KBM-7 (cell line): ENCODE measurements at regions not wholly inside any gene's neighbourhood (a gene's known extent, or its start where the extent isn't known, plus 50 kb on each side); places are given as distances from the start of the nearest gene placed in this dataset.

ENCODE experiments used
- DNase-seq: peaks from one replicate; pipeline ENCODE4 v3.0.0-alpha.2; 2015
- in situ Hi-C: fragments of 300-500 bp; cut with MboI; formaldehyde crosslinking; loops from 2 replicates; pipeline ENCODE4 v1.14.3; 2020; ENCODE audit warnings: low sequenced_read_pairs, low pct_unique_long_range_greater_than_20kb, mixed read lengths

DNA sequence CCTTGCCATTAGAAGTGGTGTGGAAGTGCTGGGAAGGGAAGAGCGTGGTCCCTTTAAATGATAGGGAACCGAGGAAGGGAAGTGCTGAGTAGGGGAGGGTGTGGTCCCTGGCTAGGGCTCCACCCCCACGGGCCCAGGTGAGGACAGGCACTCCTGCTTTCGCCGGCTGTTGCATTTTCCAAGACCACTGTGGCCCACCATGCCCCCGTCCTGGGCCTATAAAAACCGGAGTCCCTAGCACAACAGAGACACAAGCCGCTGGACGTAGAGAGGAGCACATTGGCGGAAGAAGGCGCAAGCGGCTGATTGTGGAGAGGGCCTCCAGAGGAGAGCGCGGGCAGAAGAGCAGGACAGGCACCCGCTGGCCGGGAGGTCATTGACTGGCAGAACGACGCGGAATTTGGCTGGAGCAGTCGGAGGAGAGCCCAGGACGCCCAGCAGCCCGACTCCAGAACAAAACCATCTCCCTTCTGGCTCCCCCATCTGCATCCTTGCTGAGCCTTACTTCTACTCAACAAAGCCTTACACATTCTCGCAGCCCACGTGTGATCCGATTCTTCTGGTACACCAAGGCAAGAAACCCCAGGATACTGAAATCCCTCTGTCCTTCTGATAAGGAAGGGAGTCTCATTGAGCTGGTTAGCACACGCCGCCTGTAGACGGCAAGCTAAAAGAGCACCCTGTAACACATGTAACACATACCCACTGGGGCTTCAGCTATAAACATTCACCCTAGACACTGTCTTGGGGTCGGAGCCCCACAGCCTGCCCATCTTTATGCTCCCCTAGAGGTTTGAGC, 146.2 kb upstream of the LYZL1 start:
- in situ Hi-C loops = no loop called here
- no peak for DNase-seq

DNA sequence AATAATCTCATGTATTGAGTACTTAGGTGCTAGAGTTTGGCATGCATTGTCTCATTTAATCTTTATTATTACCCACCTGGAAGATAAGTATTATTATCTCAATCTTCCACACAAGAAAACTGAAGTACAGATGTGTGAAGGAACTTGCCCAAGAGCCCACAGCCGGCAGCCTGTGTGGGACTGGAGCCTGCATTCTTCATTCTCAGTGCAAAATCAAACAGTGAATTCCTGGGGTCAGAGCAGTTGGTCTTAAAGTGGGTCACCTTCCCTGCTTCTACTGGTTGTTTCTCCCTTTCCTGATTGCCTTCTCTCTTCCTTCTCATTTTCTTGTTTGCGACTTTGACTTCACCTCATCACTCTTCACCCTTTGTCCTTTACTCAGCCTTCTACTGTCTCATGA, 144.7 kb upstream of the LYZL1 start:
- in situ Hi-C loops = no loop called here
- no peak for DNase-seq

DNA sequence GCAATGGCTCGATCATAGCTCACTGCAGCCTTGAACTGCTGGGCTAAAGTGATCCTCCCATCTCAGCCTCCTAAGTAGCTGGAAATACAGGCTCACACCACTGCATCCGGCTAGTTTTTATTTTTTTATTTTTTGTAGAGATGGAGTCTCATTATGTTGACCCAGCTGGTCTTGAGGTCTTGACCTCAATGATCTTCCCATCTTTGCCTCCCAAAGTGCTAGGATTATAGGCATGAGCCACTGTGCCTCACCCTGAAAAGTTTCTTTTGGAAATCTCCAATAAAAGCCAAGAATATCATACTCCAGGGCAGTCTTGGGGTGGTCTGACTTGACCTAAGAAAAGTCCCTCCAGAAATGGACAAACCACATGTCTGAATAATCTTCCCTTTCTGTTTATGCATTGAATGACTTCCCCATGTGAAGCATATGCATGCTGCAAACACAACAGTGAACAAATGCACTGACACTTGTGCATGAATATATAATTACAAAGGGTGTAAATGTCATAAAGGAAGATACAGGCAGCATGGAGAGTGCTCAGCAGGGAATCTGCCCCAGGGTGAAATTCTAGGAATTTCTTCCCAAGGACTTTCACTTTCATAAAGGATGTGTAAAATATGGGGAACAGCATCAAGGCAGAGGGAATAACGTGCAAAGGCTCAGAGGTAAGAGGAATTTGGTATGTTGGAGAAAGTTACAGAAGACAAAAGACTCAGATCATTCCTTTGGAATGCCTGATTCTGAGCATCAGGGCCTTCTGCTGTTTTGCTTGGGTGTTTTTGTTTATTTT, 142.4 kb upstream of the LYZL1 start:
- in situ Hi-C loops = no loop called here
- no peak for DNase-seq

DNA sequence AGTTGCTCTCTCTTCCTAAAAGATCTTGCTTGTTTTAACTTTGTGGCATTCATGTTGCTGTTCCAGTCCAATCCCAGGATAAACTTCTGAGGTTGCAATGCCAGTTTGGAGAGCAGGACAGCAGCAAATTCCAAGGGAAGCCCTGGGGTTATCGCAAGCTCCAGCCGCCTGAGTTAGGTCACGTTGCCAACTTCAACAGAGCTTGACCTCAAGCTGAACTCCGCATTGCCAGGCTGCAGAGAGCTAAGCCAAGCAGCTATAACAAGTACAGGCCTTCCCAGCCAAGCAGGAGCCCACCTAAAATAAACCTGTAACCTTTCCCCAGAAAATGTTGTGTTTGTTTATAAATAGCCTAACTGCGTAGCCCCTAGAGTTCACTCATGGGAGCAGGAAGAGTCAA, 138.9 kb upstream of the LYZL1 start:
- in situ Hi-C loops = no loop called here

DNA sequence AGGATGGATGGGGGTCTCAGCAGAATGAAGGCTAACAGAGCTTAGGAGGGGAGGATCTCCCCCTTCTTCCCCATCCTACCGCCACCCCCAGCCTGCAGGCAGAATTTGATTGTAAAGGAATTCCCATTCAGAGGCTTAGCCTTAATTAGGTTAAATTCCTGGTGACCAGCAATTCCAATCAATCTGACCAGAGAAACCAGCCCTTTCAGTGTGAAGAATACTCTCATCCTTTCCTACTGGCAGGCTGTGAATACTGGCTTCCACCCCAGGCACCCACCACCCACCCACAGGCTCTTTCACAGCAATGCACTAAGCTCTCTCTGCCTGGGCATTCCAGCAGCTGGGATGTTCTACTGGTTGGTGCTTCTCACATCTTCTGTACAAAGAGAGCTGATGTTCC, 137.9 kb upstream of the LYZL1 start:
- in situ Hi-C loops = no loop called here
- no peak for DNase-seq

More for the DNA sequence above, 138.9 kb upstream of the LYZL1 start:
- no peak for DNase-seq

DNA sequence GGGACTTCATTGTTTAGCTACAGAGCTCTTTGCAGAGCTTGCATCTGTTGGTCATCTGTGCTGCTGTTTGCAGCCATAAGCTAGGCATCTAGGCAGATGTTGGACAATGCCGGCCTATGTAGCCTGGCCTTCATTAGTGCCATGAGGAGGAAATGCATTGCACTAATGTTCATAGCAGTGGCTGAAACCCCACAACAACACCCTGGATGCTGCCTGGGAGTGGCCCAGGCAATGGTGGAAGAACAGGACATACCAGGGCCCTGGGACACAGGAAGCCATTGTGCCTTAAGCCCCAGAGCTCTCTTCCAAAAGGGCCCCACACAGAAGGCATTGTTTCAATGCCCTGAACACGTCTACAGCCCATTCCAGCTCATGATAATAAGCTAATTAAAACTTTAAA, 131.5 kb upstream of the LYZL1 start:
- in situ Hi-C loops = no loop called here
- DNase-seq = no peak

DNA sequence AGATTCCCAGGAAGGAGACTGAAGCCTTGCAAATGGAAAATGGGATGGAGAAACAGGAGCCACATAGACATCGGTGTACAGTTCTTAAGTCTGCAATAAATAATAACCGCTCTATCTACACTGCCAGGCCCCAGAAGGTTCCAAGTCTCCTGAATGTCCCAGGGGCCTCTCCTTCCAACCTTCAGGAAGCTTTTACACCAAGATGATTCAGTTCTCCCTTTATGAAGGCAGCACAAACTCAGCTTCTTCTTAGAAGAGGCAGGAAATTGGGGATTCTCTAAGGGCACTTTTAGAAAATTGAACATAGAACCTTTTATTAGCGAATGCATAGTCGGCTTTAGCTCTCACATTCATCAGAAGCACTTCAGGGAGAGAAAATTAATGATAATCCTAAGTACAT, 130.8 kb upstream of the LYZL1 start:
- in situ Hi-C loops = no loop called here
- no peak for DNase-seq

DNA sequence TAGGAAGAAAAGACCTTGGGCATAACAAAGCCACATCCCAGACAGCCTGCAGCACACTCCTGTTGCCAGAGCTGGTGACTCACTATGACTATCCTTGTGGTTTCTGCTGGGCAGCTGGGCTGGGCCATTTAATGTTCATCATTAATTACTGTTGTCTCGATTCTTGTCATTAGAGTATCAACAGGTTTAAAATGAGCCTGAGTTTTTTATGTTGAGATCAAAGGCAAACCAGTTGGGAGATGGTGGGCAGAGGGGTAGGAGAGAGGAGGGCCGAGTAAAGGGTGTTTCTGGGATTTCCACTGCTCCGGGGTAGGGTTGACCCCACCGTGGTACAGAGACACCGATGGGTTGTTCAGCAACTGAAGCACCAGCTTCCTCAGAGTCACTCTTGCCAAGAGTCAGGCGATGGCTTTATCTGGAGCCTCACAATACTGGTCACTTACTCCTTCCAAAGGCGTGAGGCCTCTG, 128.7 kb upstream of the LYZL1 start:
- no peak for DNase-seq
- in situ Hi-C loops = no loop called here

DNA sequence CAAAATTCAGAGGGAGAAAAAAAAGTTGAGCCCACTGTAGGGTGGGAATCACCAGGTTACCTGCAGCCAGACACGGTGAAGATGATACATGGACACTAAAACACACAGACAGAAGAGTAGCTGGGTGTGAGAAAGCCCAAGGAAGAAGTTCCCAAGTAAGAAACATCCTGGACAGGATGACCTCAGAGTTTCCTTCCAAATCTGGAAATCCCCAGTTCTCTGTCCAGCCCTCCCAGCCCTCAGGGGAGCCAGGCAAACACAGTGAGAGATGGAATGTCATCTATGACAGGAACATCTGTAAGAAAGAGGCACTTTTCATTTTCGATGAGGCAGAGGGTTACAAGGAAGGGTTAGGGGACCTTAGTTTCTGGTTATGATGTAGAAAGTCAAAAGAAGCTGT, 125.1 kb upstream of the LYZL1 start:
- in situ Hi-C loops = no loop called here
- DNase-seq = no peak

DNA sequence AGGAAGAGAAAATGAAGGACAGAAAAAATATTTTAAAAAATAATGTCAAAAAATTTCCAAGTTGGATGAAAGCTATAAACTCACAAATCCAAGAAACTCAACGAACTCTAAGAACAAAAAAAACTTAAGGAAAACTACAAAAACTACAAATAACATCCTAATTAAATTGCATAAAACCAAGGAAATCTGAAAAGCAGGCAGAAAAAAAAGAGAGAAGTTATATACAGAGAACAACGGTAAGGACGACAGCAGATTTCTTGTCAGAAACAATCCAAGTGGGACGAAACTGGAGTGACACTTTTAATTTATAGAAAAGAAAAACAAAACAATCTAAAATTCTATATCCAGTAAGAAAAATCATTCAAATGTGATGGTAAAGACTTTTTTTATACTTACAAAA, 122.2 kb upstream of the LYZL1 start:
- DNase-seq = no peak
- in situ Hi-C loops = no loop called here

DNA sequence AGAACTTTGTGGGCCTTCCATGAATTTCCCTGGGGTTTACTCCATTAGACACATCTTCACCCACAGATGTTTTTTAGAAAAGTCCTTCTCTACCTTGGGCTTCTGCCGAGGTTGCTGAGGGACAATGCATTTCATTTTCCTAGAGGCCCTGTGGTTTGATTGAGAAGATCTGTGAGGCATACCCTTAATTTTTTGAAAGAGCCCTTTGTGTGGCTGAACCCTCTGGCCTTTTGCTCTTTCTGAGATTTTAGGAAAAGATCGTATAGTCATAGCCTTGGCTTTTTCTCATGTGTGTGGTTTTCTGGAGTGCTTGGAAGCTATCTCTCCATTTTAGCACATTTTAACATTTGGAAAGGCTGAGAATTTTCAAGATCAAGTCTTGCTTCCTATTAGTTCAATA, 119.8 kb upstream of the LYZL1 start:
- in situ Hi-C loops = no loop called here
- DNase-seq = no peak

DNA sequence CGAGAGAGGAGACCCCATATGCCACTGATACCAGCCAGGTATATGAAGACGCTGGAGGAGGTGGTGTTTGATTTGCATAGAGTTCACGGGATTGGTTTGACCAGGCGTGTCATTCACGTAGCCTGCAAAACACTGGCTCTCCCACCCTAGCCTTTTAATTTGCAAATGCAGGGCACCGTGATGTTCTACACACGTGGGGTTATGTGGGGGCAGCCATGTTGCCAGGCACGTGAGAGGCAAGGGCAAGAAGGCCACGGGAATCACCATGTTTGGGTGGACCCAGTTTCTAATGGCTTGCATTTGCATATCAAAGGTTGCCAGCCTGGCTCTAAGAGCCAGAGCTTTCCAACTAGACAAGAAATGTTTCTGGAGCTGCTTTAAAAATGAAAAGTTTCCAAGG, 117.2 kb upstream of the LYZL1 start:
- no peak for DNase-seq
- in situ Hi-C loops = no loop called here

DNA sequence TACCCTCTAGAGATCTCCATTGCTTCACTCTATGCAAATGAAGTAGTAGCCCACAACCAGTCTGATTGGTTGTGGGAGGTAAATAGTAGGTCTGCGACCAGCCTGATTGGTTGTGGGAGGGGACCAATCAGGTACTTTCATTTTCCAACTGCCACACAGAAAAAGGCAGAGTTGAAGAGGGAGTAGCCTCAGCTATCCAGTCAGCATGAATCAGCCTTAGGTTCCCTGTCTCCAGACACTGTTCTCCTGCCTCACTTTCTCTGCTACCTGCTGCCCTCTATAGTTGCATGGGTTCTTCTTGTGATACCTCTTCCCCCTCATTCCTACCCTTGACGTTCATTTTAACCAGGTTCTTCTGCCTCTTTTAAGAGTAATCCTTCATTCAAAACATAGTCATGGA, 114.5 kb upstream of the LYZL1 start:
- in situ Hi-C loops = no loop called here
- DNase-seq = no peak

DNA sequence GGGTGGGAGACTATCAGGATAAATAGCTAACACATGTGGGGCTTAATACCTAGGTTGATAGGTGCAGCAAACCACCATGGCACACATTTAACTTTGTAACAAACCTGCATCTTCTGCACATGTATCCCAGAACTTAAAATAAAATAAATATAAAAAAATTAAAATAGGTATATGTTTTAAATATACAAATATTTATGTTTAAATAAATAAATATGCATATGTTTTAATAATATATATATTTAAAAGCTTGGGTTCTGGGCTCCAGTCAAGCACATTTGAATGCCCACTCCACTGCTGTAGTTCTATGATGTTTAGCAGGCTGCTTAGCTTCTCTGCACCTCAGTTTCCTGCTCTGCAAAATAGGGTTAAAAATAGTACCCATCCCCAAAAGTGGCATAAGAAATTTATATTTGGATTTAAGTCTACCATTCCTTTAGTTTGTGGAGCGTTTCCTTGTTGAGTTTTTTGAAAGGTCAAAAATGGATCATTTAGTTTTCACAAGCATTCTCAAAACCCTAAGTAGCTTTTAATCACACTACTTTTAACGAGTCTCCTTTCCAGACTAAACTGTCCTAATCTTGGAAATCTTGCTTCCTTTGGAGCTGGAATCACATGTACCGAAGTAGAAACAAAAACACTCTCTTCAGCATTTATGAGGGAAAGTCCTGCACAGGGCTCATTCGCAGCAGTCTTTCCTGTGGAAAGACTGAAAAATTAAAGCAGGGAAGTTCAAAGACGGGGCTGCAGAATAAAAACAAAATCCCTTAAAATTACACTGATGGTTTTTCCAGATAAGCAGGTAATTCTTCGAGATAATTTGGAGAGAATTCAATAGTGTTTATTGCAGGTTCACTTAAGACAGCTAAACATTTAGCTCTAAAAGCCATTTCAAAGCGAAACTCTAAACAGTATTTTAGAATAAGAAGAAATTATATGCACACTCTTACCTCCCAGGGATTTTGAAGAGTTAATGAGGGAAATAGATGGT, 111.7 kb upstream of the LYZL1 start:
- in situ Hi-C loops = no loop called here

DNA sequence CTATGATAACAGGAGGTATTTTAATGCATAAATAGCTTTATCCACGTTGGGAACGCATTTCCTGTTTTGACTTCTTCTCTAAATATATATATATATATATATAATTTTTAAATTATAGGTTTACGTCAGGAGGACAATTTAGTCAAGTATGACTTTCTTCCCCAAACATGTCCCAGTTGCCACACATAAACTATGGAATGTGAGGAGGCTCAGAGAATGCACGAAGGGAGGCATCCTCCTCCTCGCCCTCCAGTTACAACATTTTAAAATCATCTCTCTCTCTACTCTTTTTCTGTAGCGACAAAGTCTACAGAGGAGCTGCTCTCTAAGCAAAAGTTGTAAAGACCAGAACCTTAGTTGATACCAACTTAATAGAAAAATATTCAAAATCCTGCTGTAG, 106.9 kb upstream of the LYZL1 start:
- in situ Hi-C loops = no loop called here
- no peak for DNase-seq

More for the DNA sequence above, 111.7 kb upstream of the LYZL1 start:
- DNase-seq = no peak

DNA sequence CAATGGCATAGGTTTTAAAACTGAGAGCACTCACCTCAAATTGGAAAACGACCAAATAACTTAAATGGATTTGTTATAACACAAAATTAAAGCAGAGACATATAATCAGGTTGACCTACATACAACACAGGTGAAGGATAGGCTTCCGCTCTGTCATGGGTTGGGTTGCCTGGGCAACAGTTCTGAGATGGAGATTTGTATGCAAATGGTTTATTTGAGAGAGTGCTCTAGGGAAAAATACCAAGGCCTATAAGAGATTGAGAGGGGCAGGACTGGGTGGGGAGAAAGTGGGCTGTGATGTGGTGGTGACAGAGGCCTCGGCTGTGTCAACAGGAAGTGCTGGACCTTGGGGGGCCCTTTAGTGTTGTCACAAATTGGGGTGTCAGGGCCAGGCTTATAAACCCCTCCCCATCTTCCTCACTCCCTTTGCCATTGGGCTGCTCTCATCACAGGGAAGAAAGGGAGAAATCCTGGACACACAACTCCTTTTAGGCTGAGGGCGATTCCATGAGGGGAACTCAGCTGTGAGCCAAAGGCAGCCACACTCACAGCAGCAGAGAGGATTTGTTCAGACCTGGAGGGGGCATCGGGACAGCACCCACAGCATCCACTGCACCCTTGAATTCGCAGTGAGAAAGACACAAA, 105.4 kb upstream of the LYZL1 start:
- in situ Hi-C loops = no loop called here
- no peak for DNase-seq

DNA sequence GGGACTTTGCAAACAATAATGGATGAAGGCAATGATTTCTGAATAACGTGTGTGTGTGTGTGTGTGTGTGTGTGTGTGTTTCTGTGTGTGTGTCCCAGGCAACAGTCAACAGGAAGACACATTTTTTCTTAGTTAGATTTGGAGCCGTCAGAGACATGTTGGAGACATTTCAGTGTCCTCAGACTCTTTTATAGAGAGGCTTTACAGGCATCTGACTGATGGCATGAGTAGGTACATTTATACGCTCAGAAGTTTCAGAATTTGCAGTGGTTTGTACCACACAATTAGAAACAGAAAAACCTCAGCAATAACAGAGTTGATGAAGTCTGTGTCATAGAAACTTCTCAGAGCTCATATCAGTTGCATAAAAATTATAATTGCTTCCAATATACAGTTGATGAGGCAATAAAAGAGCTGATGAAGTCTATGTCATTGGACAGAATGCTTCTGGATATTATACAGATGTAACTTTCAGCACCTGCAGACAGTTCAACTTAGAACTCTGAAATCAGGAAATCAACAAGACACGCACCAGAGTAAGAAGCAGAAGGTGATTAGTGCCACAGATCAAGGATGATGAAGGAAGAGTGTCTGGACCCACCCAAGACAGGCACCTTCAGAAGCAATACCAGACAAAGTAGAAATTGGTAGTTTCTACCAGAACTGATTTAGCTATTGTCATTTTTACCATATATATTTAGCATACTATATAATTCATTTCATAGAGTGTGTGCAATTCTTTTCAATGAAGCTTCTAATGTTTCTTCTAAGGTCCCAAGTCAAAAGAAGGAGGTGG, 104.5 kb upstream of the LYZL1 start:
- in situ Hi-C loops = no loop called here
- no peak for DNase-seq

DNA sequence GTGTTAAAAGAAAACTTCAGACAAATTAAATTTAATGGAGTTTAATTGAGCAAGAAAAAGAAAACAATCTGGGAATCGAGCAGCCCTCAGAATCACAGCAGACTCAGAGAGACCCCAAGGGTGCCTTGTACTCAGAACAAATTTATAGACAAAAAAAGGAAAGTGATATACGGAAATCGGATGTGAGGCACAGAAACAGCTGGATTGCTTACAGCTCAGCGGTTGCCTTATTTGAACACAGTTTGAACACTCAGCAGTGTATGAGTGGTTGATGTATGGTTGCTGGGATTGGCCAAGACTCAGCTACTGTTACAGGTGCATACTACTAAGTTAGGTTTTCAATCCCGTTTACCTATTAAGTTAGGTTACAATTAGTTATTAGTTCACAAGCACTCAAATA, 103.8 kb upstream of the LYZL1 start:
- in situ Hi-C loops = no loop called here

More for the DNA sequence above, 103.8 kb upstream of the LYZL1 start:
- no peak for DNase-seq
